OCI-LY3 (cell line): ENCODE measurements at regions not wholly inside any gene's neighbourhood (a gene's known extent, or its start where the extent isn't known, plus 50 kb on each side); places are given as distances from the start of the nearest gene placed in this dataset.

ENCODE experiments used
- H2AFZ ChIP-seq: fragments of 200-600, 300-600 bp; shearing (Covaris generic); 2 replicates; pipeline ENCODE4 v1.6.0; 2014; ENCODE audit warnings: antibody characterized with exemption, low read depth, low read length
- H3K27ac ChIP-seq: fragments of 200-600, 300-600 bp; sonication (generic); 2 replicates; pipeline ENCODE4 v1.5.1; 2014; ENCODE audit warnings: mild to moderate bottlenecking, low read length, moderate library complexity, mixed read lengths
- H3K27me3 ChIP-seq: fragments of 200-600, 300-600 bp; sonication (generic); 2 replicates; pipeline ENCODE4 v1.6.1; 2014; ENCODE audit warnings: low read depth, low read length, mixed read lengths
- H3K36me3 ChIP-seq: fragments of 200-600, 300-600 bp; sonication (generic); replicated peaks from 2 replicates; pipeline ENCODE3; 2014; ENCODE audit warnings: low read depth, low read length, mixed read lengths
- H3K4me1 ChIP-seq: fragments of 300-600, 200-600 bp; sonication (generic); 2 replicates; pipeline ENCODE4 v1.6.1; 2014; ENCODE audit warnings: low read length, mixed read lengths
- H3K4me2 ChIP-seq: fragments of 200-600, 300-600 bp; sonication (generic); 2 replicates; pipeline ENCODE4 v1.6.1; 2014; ENCODE audit warnings: low read length, mixed read lengths
- H3K4me3 ChIP-seq: fragments of 300-600, 200-600 bp; sonication (generic); 2 replicates; pipeline ENCODE4 v1.5.1; 2014; ENCODE audit warnings: antibody characterized with exemption, mild to moderate bottlenecking, low read length, moderate library complexity
- H3K79me2 ChIP-seq: fragments of 300-600, 200-600 bp; shearing (Covaris generic); 2 replicates; pipeline ENCODE4 v1.6.1; 2014; ENCODE audit warnings: mild to moderate bottlenecking, low read length, mixed read lengths
- H3K9ac ChIP-seq: fragments of 300-600, 200-600 bp; shearing (Covaris generic); 2 replicates; pipeline ENCODE4 v1.6.0; 2014; ENCODE audit warnings: mild to moderate bottlenecking, low read length, moderate library complexity
- H3K9me3 ChIP-seq: fragments of 200-600, 300-600 bp; shearing (Covaris generic); 2 replicates; pipeline ENCODE4 v1.6.1; 2014; ENCODE audit warnings: low read length, mixed read lengths; ENCODE audit not compliant: insufficient read depth
- H4K20me1 ChIP-seq: fragments of 200-600, 300-600 bp; sonication (generic); 2 replicates; pipeline ENCODE4 v1.6.1; 2016; ENCODE audit warnings: low read length, mixed read lengths; ENCODE audit not compliant: insufficient read depth
- CTCF ChIP-seq: fragments of 200-600, 300-600 bp; sonication (generic); IDR thresholded peaks from 2 replicates; pipeline ENCODE4 v1.5.1; 2014; ENCODE audit warnings: antibody characterized with exemption, low read length, low read depth
- EZH2phosphoT487 ChIP-seq: fragments of 200-600 bp; shearing (Covaris generic); IDR thresholded peaks from 2 replicates; pipeline ENCODE4 v1.6.1; 2018; ENCODE audit warnings: antibody characterized with exemption, mixed run types, low read depth

GRCh38 chr21:35510957-35511695 is 462.0 kb upstream of the RUNX1 start:
- Histone ChIP-seq H3K4me2 (no peak overlapping the region), H3K9ac (no peak overlapping the region), H3K36me3 (no peaks in the 10 kb centered on the region), H3K27me3 (peaks cover 13% of the 10 kb centered on the region), H2AFZ (no peak overlapping the region), H3K4me3 (no peak overlapping the region), H3K4me1 (peaks cover 20% of the 10 kb centered on the region), H3K79me2 (no peaks in the 10 kb centered on the region), H3K27ac (no peak overlapping the region), H3K9me3 (no peaks in the 10 kb centered on the region), H4K20me1 (no peaks in the 10 kb centered on the region)
- TF ChIP-seq EZH2phosphoT487 = no peak

GRCh38 chr21:35510294-35510693 is 461.2 kb upstream of the RUNX1 start:
- H3K4me2 ChIP-seq = no peak overlapping the region
- no peaks in the 10 kb centered on the region for H3K9me3 ChIP-seq
- no peak overlapping the region for H2AFZ ChIP-seq
- no peak overlapping the region for H3K27ac ChIP-seq
- TF ChIP-seq CTCF (no peak), EZH2phosphoT487 (no peak)
- peaks cover 13% of the 10 kb centered on the region for H3K27me3 ChIP-seq
- H3K9ac ChIP-seq = no peak overlapping the region
- H4K20me1 ChIP-seq = no peaks in the 10 kb centered on the region
- no peak overlapping the region for H3K4me3 ChIP-seq
- no peaks in the 10 kb centered on the region for H3K79me2 ChIP-seq
- H3K36me3 ChIP-seq = no peaks in the 10 kb centered on the region
- peaks cover 20% of the 10 kb centered on the region for H3K4me1 ChIP-seq

- Histone ChIP-seq H2AFZ (peak overlapping the region; percentile 39; the same call in 1 of the 2 replicates), H3K79me2 (no peaks in the 10 kb centered on the region), H3K27me3 (peaks cover 13% of the 10 kb centered on the region), H3K9me3 (no peaks in the 10 kb centered on the region), H3K36me3 (no peaks in the 10 kb centered on the region), H3K4me2 (peak overlapping the region; percentile 34), H4K20me1 (no peaks in the 10 kb centered on the region), H3K27ac (no peak overlapping the region), H3K9ac (no peak overlapping the region), H3K4me1 (peaks cover 20% of the 10 kb centered on the region), H3K4me3 (no peak overlapping the region)
- no peak for TF ChIP-seq EZH2phosphoT487
- TF ChIP-seq CTCF = no peak
These were observed 460.1 kb upstream of the RUNX1 start for GRCh38 chr21:35509001-35509704.

GRCh38 chr21:35508139-35508888 is 459.2 kb upstream of the RUNX1 start:
- H4K20me1 ChIP-seq = no peaks in the 10 kb centered on the region
- TF ChIP-seq EZH2phosphoT487 (no peak), CTCF (peak; percentile 61)
- H3K79me2 ChIP-seq = no peaks in the 10 kb centered on the region
- H3K27ac ChIP-seq = no peak overlapping the region
- H3K9ac ChIP-seq = no peak overlapping the region
- peaks cover 16% of the 10 kb centered on the region for H3K27me3 ChIP-seq
- no peak overlapping the region for H3K4me3 ChIP-seq
- H2AFZ ChIP-seq = no peak overlapping the region
- peaks cover 20% of the 10 kb centered on the region for H3K4me1 ChIP-seq
- no peaks in the 10 kb centered on the region for H3K9me3 ChIP-seq
- H3K36me3 ChIP-seq = no peaks in the 10 kb centered on the region
- H3K4me2 ChIP-seq = peak overlapping the region; percentile 34
